ENCODE measurements at regions not wholly inside any gene's neighbourhood (a gene's known extent, or its start where the extent isn't known, plus 50 kb on each side); places are given as distances from the start of the nearest gene placed in this dataset.

GRCh38 chr11:19403196-19403895 lies 162.6 kb upstream of the E2F8 start:
- Histone ChIP-seq H3K4me1 (peaks cover 0 to 17% (median 2%) of the 10 kb centered on the region in 4 donors), H3K36me3 (no peaks in the 10 kb centered on the region), H3K27me3 (no peaks in the 10 kb centered on the region), H3K9me3 (no peaks in the 10 kb centered on the region), H3K4me3 (no peak overlapping the region), H3K27ac (no peak overlapping the region)
- WGBS, 2 donors = 78 to 85% methylated on average over 7 of the region's 7 CpGs
- DNase-seq (ENCODE audit: low spot score in 2 of 2) = no peak
- TF ChIP-seq POLR2A (IDR thresholded peaks at IDR 0.05) = no peak
- TF ChIP-seq CTCF (IDR thresholded peaks at IDR 0.05) = no peak
- no peak for TF ChIP-seq EP300 (IDR thresholded peaks at IDR 0.05)

GRCh38 chr11:19400296-19400695 lies 159.6 kb upstream of the E2F8 start:
- Histone ChIP-seq H3K4me3 (no peak overlapping the region), H3K27ac (no peak overlapping the region), H3K4me1 (peaks cover 0 to 21% (median 2%) of the 10 kb centered on the region in 4 donors), H3K36me3 (no peaks in the 10 kb centered on the region), H3K27me3 (no peaks in the 10 kb centered on the region), H3K9me3 (no peaks in the 10 kb centered on the region)
- no peak for TF ChIP-seq CTCF (IDR thresholded peaks at IDR 0.05)
- TF ChIP-seq POLR2A (IDR thresholded peaks at IDR 0.05) = no peak
- TF ChIP-seq EP300 (IDR thresholded peaks at IDR 0.05) = no peak
- 95% methylated on average over 5 of the region's 5 CpGs for WGBS, 2 donors
- no peak for DNase-seq (ENCODE audit: low spot score in 2 of 2)

- no peak overlapping the region for H3K4me3 ChIP-seq
- DNase-seq (ENCODE audit: low spot score in 2 of 2) = peak in 1 of 2 donors; percentile 83
- H3K4me1 ChIP-seq = peaks cover 0 to 21% (median 2%) of the 10 kb centered on the region in 4 donors
- no peaks in the 10 kb centered on the region for H3K9me3 ChIP-seq
- H3K36me3 ChIP-seq = no peaks in the 10 kb centered on the region
- WGBS, 2 donors = 28 to 41% methylated on average over 9 of the region's 9 CpGs
- TF ChIP-seq CTCF (IDR thresholded peaks at IDR 0.05) (no peak), POLR2A (IDR thresholded peaks at IDR 0.05) (no peak), EP300 (IDR thresholded peaks at IDR 0.05) (peak in 1 of 2 donors; percentile 77)
- peak overlapping the region in 1 of 4 donors; percentile 36 for H3K27ac ChIP-seq
- no peaks in the 10 kb centered on the region for H3K27me3 ChIP-seq
Measured at GRCh38 chr11:19398772-19399527, 158.2 kb upstream of the E2F8 start.

- no peak overlapping the region for H3K4me3 ChIP-seq
- no peaks in the 10 kb centered on the region for H3K9me3 ChIP-seq
- peak overlapping the region in 1 of 4 donors; percentile 33 for H3K27ac ChIP-seq
- H3K27me3 ChIP-seq = no peaks in the 10 kb centered on the region
- H3K36me3 ChIP-seq = no peaks in the 10 kb centered on the region
- no peak for DNase-seq (ENCODE audit: low spot score in 2 of 2)
- no peak for TF ChIP-seq EP300 (IDR thresholded peaks at IDR 0.05)
- TF ChIP-seq CTCF (IDR thresholded peaks at IDR 0.05) = no peak
- no peak for TF ChIP-seq POLR2A (IDR thresholded peaks at IDR 0.05)
- 71 to 72% methylated on average over 5 of the region's 5 CpGs for WGBS, 2 donors
- H3K4me1 ChIP-seq = peaks cover 0 to 21% (median 2%) of the 10 kb centered on the region in 4 donors
Measured at GRCh38 chr11:19398273-19398672, 157.5 kb upstream of the E2F8 start.

GRCh38 chr11:19395050-19395449 lies 154.3 kb upstream of the E2F8 start:
- H3K4me3 ChIP-seq = no peak overlapping the region
- 50 to 59% methylated on average over 2 to 3 of the region's 3 CpGs for WGBS, 2 donors

More at GRCh38 chr11:19395050-19395449, 154.3 kb upstream of the E2F8 start:
- Histone ChIP-seq H3K36me3 (no peaks in the 10 kb centered on the region), H3K27me3 (no peaks in the 10 kb centered on the region), H3K9me3 (peaks cover 0 to 2% (median 0%) of the 10 kb centered on the region in 4 donors), H3K27ac (no peak overlapping the region), H3K4me1 (peaks cover 0 to 30% (median 2%) of the 10 kb centered on the region in 4 donors)
- DNase-seq (ENCODE audit: low spot score in 2 of 2) = no peak
- no peak for TF ChIP-seq POLR2A (IDR thresholded peaks at IDR 0.05)
- TF ChIP-seq EP300 (IDR thresholded peaks at IDR 0.05) = no peak
- TF ChIP-seq CTCF (IDR thresholded peaks at IDR 0.05) = no peak
